Hepatic stellate cell (primary cell): ENCODE measurements at regions not wholly inside any gene's neighbourhood (a gene's known extent, or its start where the extent isn't known, plus 50 kb on each side); places are given as distances from the start of the nearest gene placed in this dataset.
A peak's percentile ranks its signal among the peaks of the same experiment; 100 is the strongest.
"Not testable (repeated sequence)": the region's sequence is repeated elsewhere in the genome, so short reads cannot be mapped to it uniquely, and the experiment has no call there.

Source experiments
- DNase-seq: peaks from one replicate; pipeline ENCODE4 v3.0.0; 2011; ENCODE audit warnings: low spot score

DNA sequence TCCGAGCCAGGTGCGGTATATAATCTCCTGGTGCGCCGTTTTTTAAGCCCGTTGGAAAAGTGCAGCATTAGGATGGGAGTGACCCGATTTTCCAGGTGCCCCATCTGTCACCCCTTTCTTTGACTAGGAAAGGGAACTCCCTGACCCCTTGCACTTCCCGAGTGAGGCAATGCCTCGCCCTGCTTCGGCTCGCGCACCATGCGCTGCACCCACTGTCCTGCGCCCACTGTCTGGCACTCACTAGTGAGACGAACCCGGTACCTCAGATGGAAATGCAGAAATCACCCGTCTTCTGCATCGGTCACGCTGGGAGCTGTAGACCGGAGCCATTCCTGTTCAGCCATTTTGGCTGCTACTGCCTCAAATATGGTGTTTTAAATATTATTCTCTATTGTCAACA, 198.0 kb downstream of the MEIS1 start:
- DNase-seq, result not testable (repeated sequence)

- DNase-seq, result no peak
Measured at GRCh38 chr2:66633631-66634030, 198.7 kb downstream of the MEIS1 start.

GRCh38 chr2:66634784-66635183, 199.9 kb downstream of the MEIS1 start:
- DNase-seq, result no peak

DNA sequence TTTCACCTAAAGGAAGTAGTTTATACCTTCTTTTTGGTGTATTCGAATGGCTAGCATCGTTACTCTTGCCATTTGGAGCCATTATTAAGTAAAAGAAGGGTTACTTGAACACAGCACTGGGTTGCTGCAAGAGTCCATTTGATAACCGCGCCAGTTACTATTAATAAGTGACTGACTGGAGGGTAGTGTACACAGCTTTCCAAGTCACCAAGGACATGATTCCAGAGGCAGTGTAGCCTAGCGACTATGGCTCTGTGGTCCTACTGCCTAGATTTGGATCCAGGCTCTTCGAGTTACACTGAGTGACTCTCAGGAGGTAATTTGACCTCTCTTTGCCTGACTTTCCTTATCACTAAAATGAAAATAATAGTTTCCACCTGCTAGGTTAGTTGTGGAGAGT, 206.8 kb downstream of the MEIS1 start:
- no peak for DNase-seq

- DNase-seq, result not testable (repeated sequence)
Measured at GRCh38 chr2:66648081-66648480, 213.2 kb downstream of the MEIS1 start.

GRCh38 chr2:66649006-66649405, 214.1 kb downstream of the MEIS1 start:
- DNase-seq, result no peak

DNA sequence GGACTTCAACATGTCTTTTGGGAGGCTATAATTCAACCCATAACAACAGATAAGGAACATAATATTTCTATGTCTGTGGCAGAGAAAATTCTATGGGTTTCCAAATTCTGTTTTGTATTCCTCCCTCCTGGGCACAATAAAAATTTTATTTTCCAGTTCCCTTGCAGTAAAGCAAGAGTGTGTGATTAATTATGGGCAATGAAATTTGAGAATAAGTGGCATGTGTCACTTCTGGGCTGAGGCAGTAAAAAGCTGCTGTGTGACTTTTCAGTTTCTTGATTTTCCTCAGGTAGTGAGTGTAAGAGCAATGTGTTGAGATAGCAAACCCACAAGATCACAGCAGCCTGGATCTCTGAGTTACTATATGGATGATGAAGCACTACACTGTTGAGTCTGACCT, 216.4 kb downstream of the MEIS1 start:
- no peak for DNase-seq

- DNase-seq, result no peak
Measured at GRCh38 chr2:66660804-66661203, 225.9 kb downstream of the MEIS1 start.

DNA sequence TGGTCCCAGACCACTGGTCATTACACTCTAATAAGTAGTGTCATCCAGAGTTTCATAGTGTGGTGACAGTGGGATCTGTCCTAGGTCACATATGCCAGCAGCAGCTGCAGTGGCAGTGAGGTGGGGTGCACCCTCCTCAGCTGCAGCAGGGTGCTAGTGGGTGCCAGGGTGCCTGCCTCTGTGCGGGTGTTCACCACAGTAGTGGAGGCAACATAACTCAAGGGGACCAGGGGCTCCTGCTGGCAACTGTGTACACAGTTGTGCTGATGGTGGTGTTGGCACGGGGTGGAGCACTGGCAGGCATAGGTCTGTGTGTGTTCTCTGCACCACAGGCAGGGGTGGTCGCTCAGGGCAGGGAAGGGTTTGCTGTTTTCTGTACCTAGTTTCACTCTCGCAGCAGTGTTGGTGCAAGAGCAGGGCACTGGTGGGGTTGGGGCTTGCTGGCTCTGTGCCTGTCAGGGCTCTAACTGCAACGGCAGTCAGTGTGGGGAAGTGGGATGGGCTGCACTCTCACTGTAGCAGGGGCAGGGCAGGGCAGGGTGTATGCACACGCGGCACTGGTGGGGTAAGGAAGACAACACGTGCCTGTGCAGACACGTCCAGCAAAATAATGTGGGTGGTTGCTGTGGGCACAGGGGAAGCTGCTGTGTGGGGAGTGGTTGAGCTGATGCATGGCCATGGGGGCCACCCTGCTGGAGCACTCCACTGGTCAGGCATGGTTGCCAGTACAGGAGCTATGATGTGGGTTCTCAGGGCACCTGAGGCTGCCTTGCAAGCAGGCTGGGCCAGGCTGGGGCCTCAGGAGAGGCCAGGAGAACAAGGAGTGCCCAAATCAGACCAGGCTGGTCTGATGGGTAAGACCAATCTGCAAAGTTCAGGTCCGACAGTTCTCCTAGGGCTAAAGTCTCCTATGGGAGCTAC, 226.6 kb downstream of the MEIS1 start:
- no peak for DNase-seq

GRCh38 chr2:66665124-66665984, 230.4 kb downstream of the MEIS1 start:
- peak; percentile 29 for DNase-seq

- DNase-seq, result no peak
Measured at GRCh38 chr2:66667301-66667700, 232.4 kb downstream of the MEIS1 start.

DNA sequence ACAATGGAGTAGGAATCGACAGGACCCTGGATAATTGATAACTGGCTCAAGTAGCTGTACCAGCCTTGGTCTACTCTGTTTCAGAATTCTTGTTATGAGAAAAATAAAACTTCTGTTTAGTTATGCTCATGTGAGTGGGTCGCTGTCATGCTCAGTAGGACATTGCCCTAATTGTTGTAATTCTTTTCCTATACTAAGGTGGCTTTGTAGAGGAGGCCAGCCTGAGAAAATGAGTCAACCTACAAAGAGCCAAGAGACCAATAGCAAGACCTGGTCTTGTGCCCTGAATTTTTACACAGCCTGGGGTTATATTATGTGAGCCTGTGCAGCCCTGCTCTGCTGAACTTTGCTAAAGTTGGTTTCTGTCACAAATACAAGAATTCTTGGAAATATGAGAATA, 238.4 kb downstream of the MEIS1 start:
- DNase-seq, result no peak

DNA sequence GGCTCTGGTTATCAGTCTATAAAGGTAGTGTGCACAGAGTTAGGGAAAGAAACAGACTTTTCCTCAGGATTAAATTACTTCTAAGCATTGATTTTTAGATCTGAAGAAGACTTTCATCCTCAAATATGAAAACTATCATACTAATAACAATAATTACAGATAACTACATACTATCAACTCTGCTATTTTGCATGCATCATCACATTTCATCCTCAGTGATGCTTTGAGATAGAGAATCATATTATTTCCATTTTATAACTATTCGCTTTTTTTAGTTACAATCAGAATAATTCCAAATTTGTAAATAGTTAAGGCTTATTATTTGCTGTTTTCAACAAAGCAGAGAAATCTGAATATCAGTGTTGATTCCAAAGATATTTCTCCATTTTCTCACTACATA, 239.2 kb downstream of the MEIS1 start:
- no peak for DNase-seq

GRCh38 chr2:66675591-66675990, 240.7 kb downstream of the MEIS1 start:
- DNase-seq, result no peak

DNA sequence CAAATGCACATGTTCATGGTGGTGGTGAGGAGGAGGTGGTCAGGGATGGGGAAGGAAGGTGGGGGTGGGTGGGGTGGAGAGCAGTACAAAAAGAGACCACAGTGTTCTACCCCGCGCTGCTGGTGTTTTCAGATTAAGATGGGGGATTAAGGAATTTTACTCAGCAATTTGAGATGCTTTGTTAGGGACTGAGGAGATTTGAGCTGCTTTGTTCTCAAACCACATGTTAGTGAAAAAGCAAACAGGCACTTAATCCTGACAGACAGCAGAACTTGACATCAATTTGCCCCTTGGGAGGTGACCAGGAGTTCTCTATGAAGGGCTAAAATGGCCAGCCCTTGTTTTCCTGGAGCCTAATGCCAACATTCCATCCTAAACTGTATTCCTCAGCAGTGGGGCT, 244.5 kb downstream of the MEIS1 start:
- no peak for DNase-seq

GRCh38 chr2:66682476-66682875, 247.6 kb downstream of the MEIS1 start:
- DNase-seq, result no peak

GRCh38 chr2:66683064-66683463, 248.1 kb downstream of the MEIS1 start:
- no peak for DNase-seq

- no peak for DNase-seq
Measured at GRCh38 chr2:66683599-66683998, 248.7 kb downstream of the MEIS1 start.

GRCh38 chr2:66684289-66684688, 249.4 kb downstream of the MEIS1 start:
- no peak for DNase-seq

GRCh38 chr2:66686755-66687154, 251.8 kb downstream of the MEIS1 start:
- no peak for DNase-seq

GRCh38 chr2:66688951-66689350, 254.0 kb downstream of the MEIS1 start:
- no peak for DNase-seq

DNA sequence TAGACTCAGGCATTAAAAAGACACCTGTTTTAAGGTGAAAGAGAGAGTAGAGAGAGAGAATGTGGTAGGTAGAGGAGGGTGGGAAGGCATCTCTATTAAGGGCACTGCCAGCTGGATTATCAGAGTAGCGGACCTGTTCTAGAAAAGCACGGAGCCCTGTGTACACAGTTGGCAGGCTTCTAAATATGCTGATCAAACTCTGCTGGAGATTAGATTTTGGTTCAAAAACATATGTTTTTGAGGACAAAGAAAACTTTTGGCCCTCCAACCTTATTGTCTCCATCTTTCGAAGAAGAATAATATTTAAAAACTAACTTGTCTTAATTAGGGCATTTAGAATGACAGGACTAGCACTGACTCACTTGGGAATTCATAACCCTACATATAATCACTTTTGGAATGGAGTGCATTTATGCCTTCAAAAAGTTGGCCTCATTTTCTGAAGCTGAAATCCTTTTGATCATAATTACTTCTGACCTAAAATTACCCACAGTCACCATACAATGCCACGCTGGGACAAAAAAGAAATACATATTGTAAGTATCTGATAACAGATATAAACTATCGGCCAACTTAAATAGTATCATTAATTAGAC, 254.6 kb downstream of the MEIS1 start:
- DNase-seq, result no peak
